Activated CD4-positive, alpha-beta T cell treated with anti-CD3 and anti-CD28 coated beads for 1 hour (primary cell): ENCODE measurements at regions not wholly inside any gene's neighbourhood (a gene's known extent, or its start where the extent isn't known, plus 50 kb on each side); places are given as distances from the start of the nearest gene placed in this dataset.
"Not testable (repeated sequence)": the region's sequence is repeated elsewhere in the genome, so short reads cannot be mapped to it uniquely, and the experiment has no call there.

ENCODE experiments used
- DNase-seq: peaks from one replicate; pipeline ENCODE4 v3.0.0-alpha.2; 2020

DNA sequence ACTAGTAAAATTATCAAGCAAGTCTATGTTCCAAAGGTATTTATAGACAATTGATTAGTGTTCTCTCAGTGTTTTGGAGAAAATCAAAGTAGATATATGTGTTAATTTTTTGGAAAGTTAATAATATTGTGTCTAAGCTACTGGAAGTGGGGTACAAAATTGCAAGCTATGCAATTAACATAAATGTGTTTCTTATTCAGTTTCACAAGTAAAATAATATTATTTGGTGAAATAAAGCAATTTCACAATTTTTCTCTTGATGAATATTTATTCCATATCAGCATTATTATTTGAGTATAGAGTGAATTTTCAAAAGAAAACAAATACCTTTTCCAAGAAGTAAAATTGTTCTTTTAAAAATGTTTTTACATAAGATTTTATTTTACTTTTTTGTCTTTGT lies 1047.7 kb downstream of the TBL1XR1 start:
- DNase-seq = no peak

DNA sequence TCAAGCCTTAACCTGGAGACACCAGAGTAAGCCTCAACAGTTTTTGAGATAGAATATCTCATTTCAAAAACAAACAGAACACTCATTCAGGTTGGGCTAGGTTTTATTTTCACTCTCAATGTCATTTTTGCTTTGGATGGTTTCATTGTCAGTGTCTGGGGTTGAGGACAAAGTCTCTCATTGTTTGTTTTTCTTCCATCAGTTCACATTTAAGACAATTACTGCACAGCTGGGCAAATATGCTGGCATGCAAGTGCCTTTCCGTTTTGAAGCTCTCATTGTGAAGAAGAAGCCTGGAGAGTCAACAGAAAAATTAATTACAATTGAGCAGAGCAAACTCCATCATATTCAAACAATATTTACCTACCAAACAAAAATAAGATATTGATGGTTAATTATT lies 1050.0 kb downstream of the TBL1XR1 start:
- no peak for DNase-seq

DNA sequence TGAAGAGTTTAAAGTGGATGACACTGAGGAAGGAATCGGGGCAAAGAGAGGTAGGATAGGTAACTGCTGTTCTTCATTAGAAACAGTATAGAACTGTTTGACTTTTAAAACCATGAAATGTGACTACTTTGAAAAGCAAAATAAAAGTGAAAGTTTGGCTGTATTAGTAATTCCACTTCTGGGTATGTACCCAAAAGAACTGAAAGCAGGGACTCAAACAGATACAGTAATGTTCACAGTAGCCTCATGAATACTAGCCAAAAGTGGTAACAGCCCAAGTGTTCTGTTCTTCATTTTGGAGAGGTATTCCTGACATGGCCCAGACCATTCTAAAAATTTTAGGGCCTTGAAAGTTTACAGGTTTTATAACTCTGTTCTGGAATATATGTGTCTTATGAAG lies 1055.4 kb downstream of the TBL1XR1 start:
- no peak for DNase-seq

DNA sequence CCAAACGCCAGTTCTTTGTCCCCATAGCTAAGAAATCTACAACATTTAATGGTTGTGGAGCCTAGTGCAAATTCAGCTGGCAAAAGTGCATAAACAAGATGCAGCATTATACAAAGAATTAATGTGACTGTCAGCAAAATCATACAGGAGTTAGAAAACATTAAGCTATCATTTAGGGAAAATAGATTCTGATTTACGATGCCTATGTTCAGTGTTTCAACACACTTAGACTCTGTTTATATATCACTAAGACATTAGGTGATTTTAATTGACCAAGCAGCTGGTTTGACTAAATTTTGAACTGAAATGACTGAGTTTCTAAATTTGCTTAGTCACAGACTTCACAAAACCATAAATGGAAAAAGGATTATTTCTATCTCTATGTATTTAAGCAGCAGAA lies 1076.8 kb downstream of the TBL1XR1 start:
- DNase-seq = no peak

DNA sequence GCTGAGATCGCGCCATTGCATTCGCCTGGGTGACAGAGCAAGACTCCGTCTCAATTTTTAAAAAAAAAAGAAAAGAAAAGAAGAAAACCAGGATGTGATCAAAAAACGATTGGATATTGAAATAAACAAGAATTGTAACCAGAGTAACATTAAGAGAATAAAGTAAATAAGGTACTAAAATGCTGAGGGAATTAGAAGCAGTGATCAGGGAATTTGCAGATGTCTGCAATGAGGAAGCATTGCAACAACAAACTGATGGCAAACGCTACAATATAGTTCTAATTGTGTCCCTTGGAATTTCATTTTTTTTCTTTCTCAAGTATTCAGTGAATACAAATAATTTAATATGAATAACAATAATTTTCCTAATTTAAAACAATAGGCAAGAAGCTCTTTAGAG lies 1077.5 kb downstream of the TBL1XR1 start:
- DNase-seq = no peak

DNA sequence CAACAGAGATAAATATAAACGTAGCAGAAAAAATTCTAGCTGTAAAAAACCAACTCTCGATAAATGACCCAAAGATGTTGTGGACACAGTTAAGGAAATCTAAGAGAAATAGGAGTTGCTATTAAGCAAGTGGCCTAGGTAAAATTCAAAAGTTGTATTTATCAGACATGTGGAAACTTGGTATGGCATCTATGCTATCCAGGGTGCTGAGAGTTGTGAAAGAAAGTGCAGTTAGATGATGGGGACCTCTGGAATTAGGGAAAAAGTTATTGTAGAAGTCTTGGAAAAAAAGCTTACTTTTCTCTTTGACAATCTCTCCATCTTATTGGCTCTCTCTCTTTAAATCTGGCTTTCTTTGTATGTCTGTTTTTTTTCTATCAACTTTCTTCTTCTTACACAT lies 1090.9 kb downstream of the TBL1XR1 start:
- DNase-seq = no peak

DNA sequence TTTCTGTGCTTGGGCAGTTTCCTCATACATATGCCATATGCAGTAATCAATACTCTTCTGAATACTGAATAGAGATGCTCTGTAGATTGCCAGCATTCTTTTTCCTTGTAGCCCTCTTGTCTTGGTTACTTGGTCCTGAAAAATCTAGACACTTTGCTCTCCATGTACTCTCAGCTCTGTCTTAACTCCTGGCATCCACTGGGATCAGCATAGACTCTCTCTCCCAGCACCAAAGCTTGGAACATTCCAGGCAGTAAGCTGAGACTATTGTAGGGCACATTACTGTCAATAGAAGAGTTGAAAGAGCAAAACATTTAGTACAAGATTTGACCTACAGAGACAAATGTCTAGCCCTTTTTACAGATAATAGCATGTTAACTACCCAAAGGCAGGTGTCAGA lies 1100.3 kb downstream of the TBL1XR1 start:
- DNase-seq = no peak

DNA sequence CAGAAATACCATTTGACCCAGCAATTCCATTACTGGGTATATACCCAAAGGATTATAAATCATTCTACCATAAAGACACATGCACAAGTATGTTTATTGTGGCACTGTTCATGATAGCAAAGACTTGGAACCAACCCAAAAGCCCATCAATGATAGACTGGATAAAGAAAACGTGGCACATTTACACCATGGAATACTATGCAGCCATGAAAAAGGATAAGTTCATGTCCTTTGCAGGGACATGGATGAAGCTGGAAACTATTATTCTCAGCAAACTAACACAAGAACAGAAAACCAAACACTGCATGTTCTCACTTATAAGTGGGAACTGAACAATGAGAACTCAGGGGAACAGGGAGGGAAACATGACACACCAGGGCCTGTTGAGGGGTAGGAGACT lies 1103.4 kb downstream of the TBL1XR1 start:
- DNase-seq = not testable (repeated sequence)

DNA sequence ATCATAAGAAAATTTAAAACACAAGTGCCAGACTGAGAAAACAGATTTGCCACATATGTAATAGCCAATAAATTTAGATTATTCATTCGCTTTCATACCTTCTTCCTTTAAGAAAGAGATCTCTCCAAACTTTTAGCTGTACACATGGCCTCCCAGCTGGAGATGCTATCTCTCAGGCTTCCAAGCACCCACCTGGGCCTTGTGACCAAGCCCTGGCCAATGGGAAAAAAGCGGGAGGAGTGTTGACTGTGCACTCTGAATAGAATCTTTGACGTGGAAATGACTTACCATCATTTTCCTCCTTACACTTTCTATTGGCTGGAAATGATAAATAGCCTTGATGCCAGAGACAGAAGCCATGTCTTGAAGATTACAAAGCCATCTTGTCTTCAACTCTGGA lies 1106.6 kb downstream of the TBL1XR1 start:
- no peak for DNase-seq

DNA sequence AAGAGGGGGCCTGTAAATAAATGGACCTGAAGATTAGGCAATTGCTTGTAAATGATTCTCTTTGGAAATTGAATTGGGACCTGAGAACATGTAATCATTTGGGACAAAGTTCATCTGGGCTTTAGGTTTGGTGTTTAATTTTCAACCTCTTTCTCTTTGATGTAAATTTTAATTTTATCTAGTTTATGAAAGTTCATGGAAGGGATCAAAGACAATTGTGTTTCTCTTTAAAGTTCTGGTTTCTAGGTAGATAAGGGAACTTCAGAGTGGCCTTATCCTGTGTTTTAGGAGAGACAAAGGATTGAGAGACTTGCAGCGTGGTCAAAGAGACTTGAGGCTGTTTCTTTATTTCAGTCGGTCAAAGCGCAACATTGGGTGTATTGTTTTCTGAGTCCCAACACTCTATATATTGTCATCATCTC lies 1108.3 kb downstream of the TBL1XR1 start:
- no peak for DNase-seq

DNA sequence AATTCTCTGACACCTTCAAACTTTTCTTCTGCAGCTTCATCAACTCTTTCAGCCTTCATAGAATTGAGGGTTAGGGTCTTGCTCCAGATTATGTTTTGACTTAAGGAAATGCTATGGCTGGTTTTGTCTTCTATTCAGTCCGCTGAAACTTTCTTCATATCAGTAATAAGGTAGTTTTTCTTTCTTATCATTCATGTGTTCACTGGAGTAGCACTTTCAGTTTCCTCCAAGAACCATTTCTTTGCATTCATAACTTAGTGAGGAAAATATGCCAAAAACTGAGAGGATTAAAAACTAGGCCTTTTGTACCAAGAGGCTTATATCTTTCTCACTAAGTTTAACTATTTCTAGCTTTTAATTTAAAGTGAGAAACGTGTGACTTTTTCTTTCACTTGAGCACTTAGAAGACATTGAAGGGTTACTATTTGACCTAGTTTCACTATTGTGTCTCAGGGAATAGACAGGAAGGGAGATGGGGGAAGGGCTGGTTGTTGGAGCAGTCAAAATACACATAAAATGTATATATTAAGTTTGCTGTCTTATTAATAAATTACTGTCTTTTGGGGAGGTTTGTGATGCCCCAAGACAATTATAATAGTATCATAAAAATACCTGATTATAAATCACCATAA lies 1110.1 kb downstream of the TBL1XR1 start:
- DNase-seq = no peak

DNA sequence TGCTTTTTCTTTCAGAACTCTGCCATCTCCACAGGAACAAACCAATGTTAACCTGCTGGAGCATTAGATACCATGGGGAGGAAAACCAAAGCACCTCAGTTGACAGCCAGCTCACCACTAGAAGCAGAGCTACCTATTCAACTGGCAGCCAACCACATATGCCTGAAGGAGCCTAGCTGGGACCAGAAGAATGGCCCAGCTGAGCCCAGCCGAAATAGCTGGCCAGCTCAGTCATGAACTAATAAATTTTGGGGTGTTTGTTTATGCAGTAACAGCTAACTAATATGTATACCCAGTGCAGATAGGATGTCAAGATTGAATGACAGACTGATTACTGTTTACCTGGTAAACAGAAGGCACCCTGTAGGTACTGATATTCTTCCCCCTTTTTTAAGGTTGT lies 1117.5 kb downstream of the TBL1XR1 start:
- no peak for DNase-seq

DNA sequence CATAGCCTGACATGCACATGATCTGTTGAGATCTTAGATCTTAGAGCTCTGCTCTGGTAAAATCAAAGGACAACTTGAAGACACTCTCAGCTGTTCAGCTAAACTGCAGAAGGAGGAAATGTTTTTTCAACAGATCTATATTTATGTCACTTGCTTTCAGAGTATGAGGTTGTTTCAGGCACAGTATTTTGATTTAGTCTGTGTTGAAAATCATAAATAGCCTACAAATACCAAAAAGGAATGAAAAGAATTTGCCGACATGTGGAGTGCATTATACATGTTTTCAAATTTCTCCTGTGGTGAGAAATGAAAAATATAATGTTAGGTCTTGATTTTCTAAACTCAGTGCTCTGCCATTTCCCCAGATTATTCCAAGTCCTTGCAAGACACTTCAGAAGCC lies 1118.4 kb downstream of the TBL1XR1 start:
- no peak for DNase-seq

DNA sequence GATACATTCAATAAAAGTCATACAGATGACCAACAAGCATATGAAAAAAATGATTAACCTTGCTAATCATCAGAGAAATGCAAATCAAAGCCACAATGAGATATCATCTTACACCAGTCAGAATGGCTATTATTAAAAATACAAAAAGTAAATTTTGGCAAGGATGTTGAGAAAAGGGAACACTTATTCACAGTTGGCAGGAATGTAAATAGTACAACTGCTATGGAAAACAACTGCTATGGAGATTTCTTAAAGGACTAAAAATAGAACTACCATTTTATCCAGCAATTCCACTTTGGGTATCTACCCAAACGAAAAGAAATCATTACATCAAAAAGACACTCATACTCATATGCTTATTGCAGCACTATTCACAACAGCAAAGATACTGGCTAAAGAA lies 1121.8 kb downstream of the TBL1XR1 start:
- no peak for DNase-seq

DNA sequence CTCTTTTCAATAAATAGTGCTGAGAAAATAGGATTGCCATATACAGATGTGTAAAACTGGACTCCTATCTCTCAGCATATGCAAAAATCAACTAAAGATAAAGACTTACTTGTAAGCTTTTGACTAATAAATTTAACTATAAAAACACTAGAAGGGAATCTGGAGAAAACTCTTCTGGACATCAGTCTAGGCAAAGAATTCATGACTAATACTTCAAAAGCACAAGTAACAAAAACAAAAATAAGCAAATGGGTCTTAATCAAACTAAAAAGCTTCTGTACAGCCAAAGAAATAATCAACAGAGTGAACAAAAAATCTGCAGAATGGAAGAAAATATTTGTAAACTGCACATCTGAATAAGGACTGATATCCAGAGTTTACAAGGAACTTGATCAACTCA lies 1122.2 kb downstream of the TBL1XR1 start:
- no peak for DNase-seq

DNA sequence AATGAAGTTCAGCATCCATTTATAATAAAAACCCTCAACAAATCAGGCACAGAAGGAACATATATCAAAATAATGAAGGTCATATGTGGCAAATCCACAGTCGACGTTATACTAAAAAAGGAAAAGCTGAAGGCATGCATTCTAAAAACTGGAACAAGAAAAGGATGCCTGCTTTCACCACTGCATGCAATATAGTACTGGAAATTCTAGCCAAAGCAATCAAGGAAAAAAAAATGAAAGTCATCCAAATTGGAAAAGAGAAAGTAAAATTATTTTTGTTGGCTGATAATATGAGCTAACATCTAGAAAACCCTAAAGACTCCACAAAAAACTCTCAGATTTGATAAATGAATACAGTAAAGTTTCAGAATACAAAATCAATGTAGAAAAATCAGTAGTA lies 1123.2 kb downstream of the TBL1XR1 start:
- DNase-seq = no peak

DNA sequence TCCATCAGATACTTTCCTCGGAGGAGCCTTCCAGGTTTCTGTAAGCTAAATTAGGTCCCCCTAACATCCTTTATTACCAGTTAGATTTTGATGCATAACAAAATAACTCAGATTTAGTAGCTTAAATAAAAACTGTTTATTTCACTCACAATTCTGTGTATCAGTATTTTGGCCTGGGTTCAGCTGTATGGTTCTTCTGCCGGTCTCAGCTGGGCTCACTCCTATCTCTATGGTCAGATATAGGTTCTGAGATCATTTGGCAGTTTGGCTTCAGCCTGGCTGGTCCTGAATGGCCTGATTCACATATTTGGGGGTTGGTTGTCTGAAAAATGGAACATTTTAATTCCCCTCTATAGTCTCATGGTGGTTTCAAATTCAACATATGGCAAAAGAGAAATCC lies 1125.3 kb downstream of the TBL1XR1 start:
- no peak for DNase-seq

DNA sequence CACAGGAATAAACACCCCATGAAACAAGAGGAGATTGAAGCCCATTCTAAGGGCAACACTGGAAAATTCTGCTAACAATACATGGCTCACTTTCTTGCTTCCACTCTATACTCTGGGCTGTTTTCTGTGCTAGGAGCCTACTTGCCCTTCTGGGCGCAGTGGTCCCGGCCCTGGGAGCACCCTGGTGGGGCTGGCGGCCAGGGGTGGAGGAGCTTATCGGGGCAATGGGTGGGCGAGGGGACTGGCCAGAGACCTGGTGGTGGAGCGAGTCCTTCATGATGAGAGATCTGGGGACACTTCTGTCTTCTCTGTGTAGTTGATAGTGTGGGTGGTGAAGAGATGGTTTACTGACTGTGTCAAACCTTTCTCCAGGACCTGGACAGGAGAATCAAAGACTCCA lies 1128.5 kb downstream of the TBL1XR1 start:
- DNase-seq = no peak

DNA sequence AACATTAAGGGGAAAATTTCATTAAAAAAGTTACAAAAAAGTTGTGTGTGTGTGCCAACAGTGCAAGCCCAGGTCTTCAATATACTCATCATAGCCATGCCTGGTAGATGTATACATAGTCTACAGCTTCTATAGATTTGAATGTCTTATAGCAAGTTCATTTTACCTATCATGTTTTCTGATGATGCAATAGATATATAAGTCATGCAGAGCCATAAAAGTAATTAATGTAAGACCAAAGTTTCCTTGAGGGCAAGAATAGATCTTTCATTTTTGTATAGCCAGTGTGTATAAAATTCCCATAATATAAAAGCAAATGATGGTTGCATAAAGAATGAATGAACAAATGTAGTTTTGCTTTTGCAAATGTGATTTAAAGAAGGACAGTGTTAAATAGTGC lies 1138.4 kb downstream of the TBL1XR1 start:
- DNase-seq = no peak

DNA sequence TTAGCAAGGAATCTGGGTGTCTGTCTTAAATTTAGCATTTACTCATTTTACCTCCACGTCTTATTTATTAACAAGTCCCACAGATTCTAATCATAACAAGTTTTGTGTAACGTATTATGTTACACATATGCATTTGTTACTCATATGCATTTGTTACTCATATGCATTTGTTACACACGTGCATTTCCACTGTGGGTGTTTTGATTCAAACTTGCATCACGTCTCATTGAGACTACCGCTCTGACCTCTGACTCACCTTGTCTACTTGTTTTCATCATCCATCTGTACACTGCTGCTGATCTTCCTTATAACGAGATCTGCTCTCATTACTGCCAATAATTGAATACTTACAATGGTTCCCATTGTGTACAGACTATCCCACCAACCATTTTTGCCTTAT lies 1141.4 kb downstream of the TBL1XR1 start:
- no peak for DNase-seq

DNA sequence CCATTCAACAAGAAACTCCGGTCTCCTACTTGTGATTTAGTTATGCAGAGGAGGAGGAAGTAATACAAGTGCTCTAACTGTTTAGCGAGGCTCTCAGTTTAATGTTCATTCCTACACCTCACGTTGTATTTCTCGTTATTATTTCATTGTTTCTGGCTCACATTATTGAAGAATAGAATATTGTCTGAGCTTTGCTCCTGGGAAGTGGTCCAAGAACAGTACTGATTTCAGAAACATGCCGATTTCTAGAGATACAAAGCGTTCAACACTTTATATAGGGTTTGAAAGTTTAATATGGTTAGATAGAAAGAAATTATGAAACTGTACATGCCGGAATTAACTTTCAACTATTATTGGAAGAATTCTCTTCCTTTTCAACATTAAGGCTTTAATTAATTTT lies 1145.5 kb downstream of the TBL1XR1 start:
- DNase-seq = no peak

DNA sequence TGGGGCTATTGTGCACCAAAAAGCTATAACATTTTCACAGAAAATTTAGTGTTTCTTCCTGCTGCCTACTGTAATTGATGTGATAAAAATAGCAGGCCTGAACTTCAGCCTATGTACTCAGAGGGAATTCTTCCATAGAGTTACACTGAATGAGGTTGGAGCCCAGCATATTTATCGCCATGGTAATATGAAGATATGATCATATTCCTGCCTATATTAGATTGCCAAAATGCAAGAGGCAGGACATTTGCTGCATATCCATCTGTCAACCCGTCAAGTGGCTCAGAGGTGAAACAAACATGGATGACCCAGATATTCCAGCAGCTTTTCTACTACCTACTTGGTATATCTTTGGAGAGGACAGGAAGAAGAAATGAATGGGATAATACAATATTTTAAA lies 1150.6 kb downstream of the TBL1XR1 start:
- no peak for DNase-seq

DNA sequence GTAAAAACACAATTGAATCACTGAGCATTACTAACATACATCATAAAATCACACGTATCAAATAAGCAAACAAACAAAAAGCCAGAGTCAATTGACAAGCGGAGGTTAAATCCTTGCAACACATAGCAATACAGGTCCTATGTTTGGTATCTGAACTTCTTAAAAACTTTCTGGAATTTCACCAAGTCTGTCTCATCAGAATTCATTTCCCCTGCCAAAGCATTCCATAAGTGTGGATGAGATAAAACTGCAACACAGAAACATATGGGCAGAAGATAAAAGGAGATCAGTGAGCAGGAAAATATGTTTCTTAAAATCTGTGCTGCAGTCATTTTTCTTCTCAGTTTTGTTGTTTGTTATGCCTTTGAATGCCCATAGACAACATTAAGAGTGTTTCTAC lies 1155.5 kb downstream of the TBL1XR1 start:
- no peak for DNase-seq

DNA sequence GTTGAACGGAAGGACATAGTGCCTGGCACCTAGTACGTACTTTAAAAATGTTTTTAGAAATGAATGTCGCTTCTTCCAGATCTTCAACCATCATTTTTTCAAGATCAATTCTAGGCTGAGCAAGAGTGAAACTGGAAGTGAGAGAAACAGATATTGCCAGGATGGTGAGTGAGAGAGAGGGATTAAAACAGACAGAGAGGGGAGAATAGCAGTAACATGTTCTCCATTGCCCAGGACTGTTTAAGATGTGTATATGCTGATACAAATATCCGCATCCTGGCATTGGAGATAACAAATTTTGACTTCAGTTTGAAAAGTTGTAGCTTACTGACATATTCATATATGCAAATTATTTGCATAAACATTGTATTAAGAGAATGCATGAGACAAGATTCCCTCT lies 1156.1 kb downstream of the TBL1XR1 start:
- no peak for DNase-seq

DNA sequence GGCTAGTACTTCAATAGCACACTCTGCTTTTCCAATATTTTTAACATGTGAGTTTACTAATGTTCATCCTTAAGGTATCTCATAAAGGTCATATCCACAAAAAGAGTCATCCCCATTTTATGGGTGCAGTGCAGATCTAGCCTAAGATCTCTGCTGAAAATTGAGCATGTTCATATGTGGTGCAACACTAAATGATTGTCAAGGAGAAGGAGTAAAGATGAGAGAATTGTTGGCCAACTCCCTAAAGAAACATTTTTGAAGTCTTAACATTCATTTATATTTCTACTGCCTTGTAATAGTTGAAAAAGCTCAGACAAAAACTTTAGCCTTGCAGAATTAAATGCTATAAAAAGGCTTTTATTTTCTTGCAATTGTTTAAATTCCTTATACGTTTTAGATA lies 1159.6 kb downstream of the TBL1XR1 start:
- DNase-seq = no peak

DNA sequence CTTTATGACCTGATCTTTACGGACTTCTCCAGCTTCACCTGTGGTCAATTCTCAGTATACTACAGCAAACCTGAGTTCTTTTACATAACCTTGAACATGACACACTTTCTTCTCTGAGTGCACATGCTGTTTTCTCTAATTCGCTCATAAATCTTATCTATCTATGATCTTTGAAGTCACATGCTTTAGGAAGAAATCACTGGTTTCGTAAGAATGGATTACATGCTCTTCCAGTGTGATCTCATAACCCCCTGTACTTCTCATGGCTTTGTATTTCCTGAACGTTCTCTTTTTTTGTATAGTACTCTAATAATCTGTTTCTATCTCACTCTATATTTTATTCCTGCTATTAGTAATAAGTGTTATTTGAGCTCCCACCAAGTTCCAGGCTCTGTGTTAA lies 1165.2 kb downstream of the TBL1XR1 start:
- no peak for DNase-seq
